DOHH2 (cell line): ENCODE measurements at regions not wholly inside any gene's neighbourhood (a gene's known extent, or its start where the extent isn't known, plus 50 kb on each side); places are given as distances from the start of the nearest gene placed in this dataset.

Source experiments
- H3F3A ChIP-seq: fragments of 200-600 bp; sonication (generic), shearing (Covaris generic); 2 replicates; pipeline ENCODE4 v1.6.0; 2016; ENCODE audit warnings: antibody characterized with exemption, mild to moderate bottlenecking; ENCODE audit not compliant: control insufficient read depth, insufficient read depth
- H3K27ac ChIP-seq: fragments of 200-600 bp; sonication (generic); 2 replicates; pipeline ENCODE4 v1.5.1; 2014; ENCODE audit warnings: low read depth, mild to moderate bottlenecking, low read length, moderate library complexity
- H3K27me3 ChIP-seq: fragments of 200-600 bp; sonication (generic); 2 replicates; pipeline ENCODE4 v1.6.1; 2014; ENCODE audit warnings: mild to moderate bottlenecking, low read length, mixed read lengths; ENCODE audit not compliant: control insufficient read depth
- H3K36me3 ChIP-seq: fragments of 200-600 bp; sonication (generic); 2 replicates; pipeline ENCODE4 v1.6.1; 2014; ENCODE audit warnings: mild to moderate bottlenecking, low read length, moderate library complexity, mixed read lengths; ENCODE audit not compliant: control insufficient read depth
- H3K4me1 ChIP-seq: fragments of 200-600 bp; sonication (generic); 2 replicates; pipeline ENCODE4 v1.6.1; 2014; ENCODE audit warnings: mild to moderate bottlenecking, low read length, mixed read lengths; ENCODE audit not compliant: control insufficient read depth
- H3K4me2 ChIP-seq: fragments of 200-600 bp; sonication (generic); 2 replicates; pipeline ENCODE4 v1.6.0; 2014; ENCODE audit warnings: mild to moderate bottlenecking, low read length, moderate library complexity
- H3K4me3 ChIP-seq: fragments of 200-600 bp; sonication (generic); 2 replicates; pipeline ENCODE4 v1.5.1; 2014; ENCODE audit warnings: mild to moderate bottlenecking, low read length, mixed read lengths
- H3K79me2 ChIP-seq: fragments of 200-600 bp; sonication (generic); 2 replicates; pipeline ENCODE4 v1.6.1; 2014; ENCODE audit warnings: mild to moderate bottlenecking, low read length, mixed read lengths; ENCODE audit not compliant: control insufficient read depth
- H3K9me2 ChIP-seq: fragments of 200-600 bp; sonication (generic); replicated peaks from 2 replicates; pipeline ENCODE4 v1.6.1; 2014; ENCODE audit warnings: mild to moderate bottlenecking, low read length, mixed read lengths; ENCODE audit not compliant: control insufficient read depth
- H3K9me3 ChIP-seq: fragments of 200-600 bp; sonication (generic); 2 replicates; pipeline ENCODE4 v1.6.1; 2014; ENCODE audit warnings: antibody characterized with exemption, low read length, mixed read lengths; ENCODE audit not compliant: control insufficient read depth, insufficient read depth
- H4K20me1 ChIP-seq: fragments of 200-600 bp; sonication (generic); 2 replicates; pipeline ENCODE4 v1.6.0; 2014; ENCODE audit warnings: low read depth, mild to moderate bottlenecking, antibody characterized with exemption, low read length, moderate library complexity; ENCODE audit not compliant: control insufficient read depth, insufficient read depth
- EZH2phosphoT487 ChIP-seq: fragments of 200-600 bp; sonication (generic); IDR thresholded peaks from 2 replicates; pipeline ENCODE4 v1.6.1; 2017; ENCODE audit warnings: borderline replicate concordance, mild to moderate bottlenecking, antibody characterized with exemption, low read length, moderate library complexity, mixed read lengths
- TF ChIP-seq, protein P1 (sequence below): fragments of 200-600 bp; sonication (generic); IDR thresholded peaks from one replicate; pipeline ENCODE4 v1.5.1; 2014; ENCODE audit warnings: antibody characterized with exemption, mild to moderate bottlenecking, low read depth, low read length; ENCODE audit not compliant: poor library complexity, severe bottlenecking

DNA sequence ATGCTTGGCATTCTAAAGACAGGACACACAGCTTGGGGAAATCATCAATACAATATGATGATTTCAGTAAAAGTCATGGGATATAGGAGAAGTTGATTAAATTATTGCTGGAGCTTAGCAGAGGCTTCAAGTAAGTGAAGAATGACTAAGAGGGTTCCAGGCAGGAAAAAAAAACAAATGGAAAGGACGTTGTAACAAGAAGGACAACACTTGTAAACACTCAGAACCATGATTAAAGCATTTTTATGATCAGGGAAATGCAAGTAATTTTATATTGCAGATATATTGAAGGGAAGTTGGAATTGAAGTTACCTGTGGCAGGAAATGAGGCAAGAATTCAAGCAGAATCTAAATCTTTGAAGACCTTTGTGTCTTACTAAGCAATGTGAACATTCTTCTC is 602.7 kb upstream of the NEGR1 start:
- no peak overlapping the region for H3K27ac ChIP-seq
- H3K27me3 ChIP-seq: no peaks in the 10 kb centered on the region
- no peak overlapping the region for H3K4me2 ChIP-seq
- H3K4me3 ChIP-seq: no peak overlapping the region
- TF ChIP-seq, protein P1, sequence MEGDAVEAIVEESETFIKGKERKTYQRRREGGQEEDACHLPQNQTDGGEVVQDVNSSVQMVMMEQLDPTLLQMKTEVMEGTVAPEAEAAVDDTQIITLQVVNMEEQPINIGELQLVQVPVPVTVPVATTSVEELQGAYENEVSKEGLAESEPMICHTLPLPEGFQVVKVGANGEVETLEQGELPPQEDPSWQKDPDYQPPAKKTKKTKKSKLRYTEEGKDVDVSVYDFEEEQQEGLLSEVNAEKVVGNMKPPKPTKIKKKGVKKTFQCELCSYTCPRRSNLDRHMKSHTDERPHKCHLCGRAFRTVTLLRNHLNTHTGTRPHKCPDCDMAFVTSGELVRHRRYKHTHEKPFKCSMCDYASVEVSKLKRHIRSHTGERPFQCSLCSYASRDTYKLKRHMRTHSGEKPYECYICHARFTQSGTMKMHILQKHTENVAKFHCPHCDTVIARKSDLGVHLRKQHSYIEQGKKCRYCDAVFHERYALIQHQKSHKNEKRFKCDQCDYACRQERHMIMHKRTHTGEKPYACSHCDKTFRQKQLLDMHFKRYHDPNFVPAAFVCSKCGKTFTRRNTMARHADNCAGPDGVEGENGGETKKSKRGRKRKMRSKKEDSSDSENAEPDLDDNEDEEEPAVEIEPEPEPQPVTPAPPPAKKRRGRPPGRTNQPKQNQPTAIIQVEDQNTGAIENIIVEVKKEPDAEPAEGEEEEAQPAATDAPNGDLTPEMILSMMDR: no peak
- TF ChIP-seq EZH2phosphoT487: no peak
- H3K4me1 ChIP-seq: no peaks in the 10 kb centered on the region
- H3K9me3 ChIP-seq: no peaks in the 10 kb centered on the region
- no peaks in the 10 kb centered on the region for H3K36me3 ChIP-seq
- H4K20me1 ChIP-seq: no peaks in the 10 kb centered on the region
- H3K79me2 ChIP-seq: no peaks in the 10 kb centered on the region
- H3F3A ChIP-seq: no peaks in the 10 kb centered on the region
- H3K9me2 ChIP-seq: no peaks in the 10 kb centered on the region

DNA sequence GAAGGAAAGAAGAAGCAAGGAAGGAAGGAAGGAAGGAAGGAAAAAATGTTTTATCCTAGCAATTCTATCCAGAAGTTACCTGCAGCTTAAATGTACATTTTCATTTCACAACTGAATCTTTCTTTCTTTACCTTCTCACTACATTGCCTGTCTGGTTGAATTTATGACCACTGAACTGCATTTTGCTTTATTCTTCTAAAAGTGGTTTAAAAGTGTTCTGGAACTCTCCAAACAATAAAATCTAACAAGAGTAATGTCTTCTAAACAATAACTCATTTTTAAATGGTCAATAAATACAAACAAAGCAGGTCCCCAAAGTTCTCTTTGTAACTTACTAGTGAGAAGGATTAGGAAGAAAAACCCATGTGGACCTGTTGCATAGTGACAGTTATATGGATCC is 587.5 kb upstream of the NEGR1 start:
- no peaks in the 10 kb centered on the region for H4K20me1 ChIP-seq
- no peaks in the 10 kb centered on the region for H3K4me1 ChIP-seq
- no peaks in the 10 kb centered on the region for H3K79me2 ChIP-seq
- H3F3A ChIP-seq: no peaks in the 10 kb centered on the region
- no peaks in the 10 kb centered on the region for H3K27me3 ChIP-seq
- H3K4me3 ChIP-seq: no peak overlapping the region
- no peak overlapping the region for H3K27ac ChIP-seq
- no peaks in the 10 kb centered on the region for H3K9me2 ChIP-seq
- TF ChIP-seq EZH2phosphoT487: no peak
- TF ChIP-seq, protein P1: no peak
- H3K36me3 ChIP-seq: no peaks in the 10 kb centered on the region
- H3K4me2 ChIP-seq: no peak overlapping the region
- no peaks in the 10 kb centered on the region for H3K9me3 ChIP-seq

- no peaks in the 10 kb centered on the region for H3K9me3 ChIP-seq
- no peaks in the 10 kb centered on the region for H3K27me3 ChIP-seq
- H3K9me2 ChIP-seq: no peaks in the 10 kb centered on the region
- no peaks in the 10 kb centered on the region for H3K4me1 ChIP-seq
- H3K79me2 ChIP-seq: no peaks in the 10 kb centered on the region
- no peak overlapping the region for H3K4me2 ChIP-seq
- TF ChIP-seq, protein P1: no peak
- TF ChIP-seq EZH2phosphoT487: no peak
- no peaks in the 10 kb centered on the region for H3F3A ChIP-seq
- H4K20me1 ChIP-seq: no peaks in the 10 kb centered on the region
- H3K36me3 ChIP-seq: no peaks in the 10 kb centered on the region
- H3K4me3 ChIP-seq: no peak overlapping the region
- no peak overlapping the region for H3K27ac ChIP-seq
These were observed 587.1 kb upstream of the NEGR1 start for GRCh38 chr1:72869441-72869840.

DNA sequence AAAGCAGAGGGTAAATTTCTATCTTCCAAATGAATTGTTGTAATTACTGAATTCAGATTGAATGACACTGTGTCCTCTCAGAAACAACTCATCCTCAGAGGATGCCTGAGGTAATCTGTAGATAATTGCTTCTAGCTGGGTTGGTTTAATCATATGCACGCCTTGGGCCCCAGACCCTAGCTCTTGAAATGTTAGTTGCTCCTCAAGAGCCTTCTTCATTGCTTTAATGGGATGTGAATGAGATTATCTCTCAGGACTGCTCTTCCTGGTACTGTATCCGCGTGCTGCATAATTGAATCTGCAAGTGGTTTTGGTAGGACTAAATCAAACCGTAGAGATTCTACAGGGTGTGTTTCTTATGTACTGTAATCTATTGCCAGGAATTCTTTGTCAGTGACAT is 569.3 kb upstream of the NEGR1 start:
- no peaks in the 10 kb centered on the region for H4K20me1 ChIP-seq
- H3K4me1 ChIP-seq: no peaks in the 10 kb centered on the region

More for the DNA sequence above, 569.3 kb upstream of the NEGR1 start:
- H3K27me3 ChIP-seq: no peaks in the 10 kb centered on the region
- H3K9me2 ChIP-seq: no peaks in the 10 kb centered on the region; the same call in 1 of the 2 replicates
- no peaks in the 10 kb centered on the region for H3F3A ChIP-seq
- H3K4me2 ChIP-seq: no peak overlapping the region
- no peak overlapping the region for H3K4me3 ChIP-seq
- no peak overlapping the region for H3K27ac ChIP-seq
- H3K36me3 ChIP-seq: no peaks in the 10 kb centered on the region
- TF ChIP-seq, protein P1: no peak
- TF ChIP-seq EZH2phosphoT487: no peak
- no peaks in the 10 kb centered on the region for H3K79me2 ChIP-seq
- H3K9me3 ChIP-seq: no peaks in the 10 kb centered on the region
